ENCODE measurements at regions not wholly inside any gene's neighbourhood (a gene's known extent, or its start where the extent isn't known, plus 50 kb on each side); places are given as distances from the start of the nearest gene placed in this dataset.

DNA sequence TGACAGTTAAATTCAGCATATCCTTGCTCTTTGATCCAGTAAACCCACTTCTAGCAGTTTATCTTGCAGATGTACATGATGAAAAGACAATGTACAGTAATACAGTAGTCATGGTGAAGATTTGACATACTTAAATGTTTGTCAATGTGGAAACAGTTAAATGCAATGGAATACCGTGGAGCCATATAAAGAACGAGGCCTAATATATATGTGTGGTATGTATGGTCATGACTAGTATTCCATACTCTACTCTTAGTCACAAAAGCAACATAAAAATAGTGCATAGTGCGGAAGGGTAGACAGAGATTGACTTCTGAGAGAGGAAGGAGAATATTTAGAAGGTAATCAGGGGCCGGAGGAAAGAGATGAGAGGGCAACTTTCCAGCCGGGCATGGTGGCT lies 70.7 kb upstream of the ARMC2 start:
- no peak for TF ChIP-seq EZH2 (IDR thresholded peaks at IDR 0.05; ENCODE audit: borderline replicate concordance)
- TF ChIP-seq, protein P1, sequence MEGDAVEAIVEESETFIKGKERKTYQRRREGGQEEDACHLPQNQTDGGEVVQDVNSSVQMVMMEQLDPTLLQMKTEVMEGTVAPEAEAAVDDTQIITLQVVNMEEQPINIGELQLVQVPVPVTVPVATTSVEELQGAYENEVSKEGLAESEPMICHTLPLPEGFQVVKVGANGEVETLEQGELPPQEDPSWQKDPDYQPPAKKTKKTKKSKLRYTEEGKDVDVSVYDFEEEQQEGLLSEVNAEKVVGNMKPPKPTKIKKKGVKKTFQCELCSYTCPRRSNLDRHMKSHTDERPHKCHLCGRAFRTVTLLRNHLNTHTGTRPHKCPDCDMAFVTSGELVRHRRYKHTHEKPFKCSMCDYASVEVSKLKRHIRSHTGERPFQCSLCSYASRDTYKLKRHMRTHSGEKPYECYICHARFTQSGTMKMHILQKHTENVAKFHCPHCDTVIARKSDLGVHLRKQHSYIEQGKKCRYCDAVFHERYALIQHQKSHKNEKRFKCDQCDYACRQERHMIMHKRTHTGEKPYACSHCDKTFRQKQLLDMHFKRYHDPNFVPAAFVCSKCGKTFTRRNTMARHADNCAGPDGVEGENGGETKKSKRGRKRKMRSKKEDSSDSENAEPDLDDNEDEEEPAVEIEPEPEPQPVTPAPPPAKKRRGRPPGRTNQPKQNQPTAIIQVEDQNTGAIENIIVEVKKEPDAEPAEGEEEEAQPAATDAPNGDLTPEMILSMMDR (IDR thresholded peaks at IDR 0.05; ENCODE audit: poor library complexity), result no peak

All from hepatocyte (in vitro differentiated cells).